K562 (cell line): ENCODE measurements at regions not wholly inside any gene's neighbourhood (a gene's known extent, or its start where the extent isn't known, plus 50 kb on each side); places are given as distances from the start of the nearest gene placed in this dataset.

ENCODE experiments used
- ATAC-seq: fragments of 200-7000 bp; cut with Tn5 transposase; 3 replicates; pipeline ENCODE4 v1.9.1; 2020; ENCODE audit warnings: moderate library complexity
- BruUV-seq: library from RNA; stranded (reverse); fragments of 400-500 nt; replicated peaks from 2 replicates; lab custom pipeline; 2021; lab: Mats Ljungman, UMichigan
- CTCF ChIA-PET: fragments of 300-600 bp; formaldehyde crosslinking; extraction: SDS; loops from one replicate; lab custom pipeline; 2021; ENCODE audit warnings: low intra/inter-chr PET ratio; lab: Yijun Ruan, JAX
- POLR2A ChIA-PET: fragments of 300-600, 350-650 bp; sonication (Branson Sonifier 250); formaldehyde crosslinking; extraction: SDS; loops from one replicate; lab custom pipeline; 2021; ENCODE audit warnings: antibody characterized with exemption, inconsistent platforms; lab: Yijun Ruan, JAX
- DNase-seq, 4 experiments: peaks; one replicate each; pipeline versions ENCODE4 v3.0.0 to v3.0.0-alpha.2; 2011 to 2018; ENCODE audit warnings: low spot score in 3 of 4, mixed read lengths in 3 of 4; ENCODE audit errors: extremely low read depth in 1 of 4
- FAIRE-seq: peaks from 2 replicates; lab custom pipeline; 2011; peaks lifted over from hg19 to GRCh38; lab: Jason Lieb, UNC
- H2AFZ ChIP-seq: 2 replicates; pipeline ENCODE4 v1.6.0; 2011; ENCODE audit warnings: low read depth, low read length, control low read depth, inconsistent platforms
- H3K27ac ChIP-seq: fragments of 200-600 bp; 3 replicates; pipeline ENCODE4 v1.8.0; 2011; ENCODE audit warnings: low read depth, mild to moderate bottlenecking, control low read depth, inconsistent platforms, low read length, moderate library complexity, mixed read lengths; ENCODE audit errors: extremely low read depth
- H3K27me3 ChIP-seq, 2 experiments: fragments of 300-600 bp in 1 of 2; 2 replicates in 1 of 2; 3 replicates in 1 of 2; pipeline versions ENCODE4 v1.6.0 to v1.8.0; 2011; ENCODE audit warnings: inconsistent platforms in 2 of 2, low read length in 2 of 2, mild to moderate bottlenecking in 1 of 2, mixed read lengths in 1 of 2, moderate library complexity in 1 of 2; ENCODE audit not compliant: control insufficient read depth in 2 of 2, insufficient read depth in 2 of 2
- H3K36me3 ChIP-seq: fragments of 300-600 bp; 3 replicates; pipeline ENCODE4 v1.8.0; 2011; ENCODE audit warnings: mild to moderate bottlenecking, low read length, inconsistent platforms; ENCODE audit not compliant: control insufficient read depth, insufficient read depth
- H3K4me1 ChIP-seq, 2 experiments: fragments of 200-600 bp in 1 of 2; replicated peaks in 1 of 2; 2 replicates in 1 of 2; 3 replicates in 1 of 2; pipeline versions ENCODE4 v1.5.1 to v1.8.0; 2011; ENCODE audit warnings: inconsistent platforms in 2 of 2, low read length in 2 of 2, mild to moderate bottlenecking in 1 of 2, mixed read lengths in 1 of 2, moderate library complexity in 1 of 2; ENCODE audit not compliant: control insufficient read depth in 2 of 2, insufficient read depth in 2 of 2
- H3K4me2 ChIP-seq: 2 replicates; pipeline ENCODE4 v1.6.1; 2011; ENCODE audit warnings: low read length, control low read depth, inconsistent platforms, mixed read lengths; ENCODE audit not compliant: insufficient read depth
- H3K4me3 ChIP-seq: fragments of 200-600 bp; sonication (generic), shearing (Covaris generic); 2 replicates; pipeline ENCODE4 v1.5.1; 2016; ENCODE audit warnings: control low read depth, inconsistent platforms
- H3K79me2 ChIP-seq: fragments of 200-600 bp; 3 replicates; pipeline ENCODE4 v1.8.0; 2011; ENCODE audit warnings: low read length, inconsistent platforms; ENCODE audit not compliant: control insufficient read depth, insufficient read depth
- H3K9ac ChIP-seq, 2 experiments: 2 replicates each; pipeline versions ENCODE4 v1.6.0 to v1.6.1; 2011; ENCODE audit warnings: low read depth in 2 of 2, low read length in 2 of 2, control low read depth in 1 of 2, inconsistent platforms in 1 of 2, mild to moderate bottlenecking in 1 of 2, mixed read lengths in 1 of 2; ENCODE audit not compliant: insufficient read depth in 1 of 2
- H3K9me1 ChIP-seq: one replicate; pipeline ENCODE4 v1.6.0; 2011; ENCODE audit warnings: inconsistent platforms, mild to moderate bottlenecking, low read length, moderate library complexity; ENCODE audit not compliant: control insufficient read depth, insufficient read depth
- H3K9me3 ChIP-seq: replicated peaks from 2 replicates; pipeline ENCODE4 v1.5.1; 2011; ENCODE audit warnings: low read depth, low read length, inconsistent platforms; ENCODE audit not compliant: control insufficient read depth, insufficient read depth
- H4K20me1 ChIP-seq: replicated peaks from 2 replicates; pipeline ENCODE4 v1.6.1; 2011; ENCODE audit warnings: low read length, inconsistent platforms, mixed read lengths; ENCODE audit not compliant: control insufficient read depth, insufficient read depth
- CHAMP1 ChIP-seq: fragments of 450-650 bp; IDR thresholded peaks from 2 replicates; pipeline ENCODE4 v1.6.1; 2016; ENCODE audit warnings: mild to moderate bottlenecking
- E2F6 ChIP-seq, 2 experiments: IDR thresholded peaks; 2 replicates each; pipeline ENCODE4 v1.6.1; 2011; ENCODE audit warnings: borderline replicate concordance in 1 of 2, control low read depth in 1 of 2, low read depth in 1 of 2, low read length in 1 of 2, mild to moderate bottlenecking in 1 of 2, mixed read lengths in 1 of 2, moderate library complexity in 1 of 2; ENCODE audit not compliant: insufficient read depth in 1 of 2, insufficient read length in 1 of 2, poor library complexity in 1 of 2, severe bottlenecking in 1 of 2; ENCODE audit errors: extremely low read depth in 1 of 2
- FOXP1 ChIP-seq: sonication (generic); formaldehyde crosslinking; IDR thresholded peaks from 2 replicates; pipeline ENCODE4 v1.8.0; 2022; ENCODE audit warnings: mild to moderate bottlenecking, missing genetic modification reagents
- MXI1 ChIP-seq: IDR thresholded peaks from 2 replicates; pipeline ENCODE4 v1.6.1; 2011; ENCODE audit warnings: low read depth, mild to moderate bottlenecking, improper control_type of control experiment, low read length
- PHF21A ChIP-seq: fragments of 450-650 bp; IDR thresholded peaks from 2 replicates; pipeline ENCODE4 v1.6.1; 2017; ENCODE audit warnings: low read depth, borderline replicate concordance
- PTRF ChIP-seq: fragments of 450-650 bp; IDR thresholded peaks from 2 replicates; pipeline ENCODE4 v1.6.1; 2016; ENCODE audit warnings: mild to moderate bottlenecking, missing genetic modification characterization, missing compliant biosample characterization
- RBM15 ChIP-seq: fragments of 200-400 bp; formaldehyde crosslinking; IDR thresholded peaks from 2 replicates; pipeline ENCODE4 v1.6.1; 2018; ENCODE audit warnings: mild to moderate bottlenecking, low read length, moderate library complexity; ENCODE audit not compliant: insufficient read depth
- SP2 ChIP-seq: IDR thresholded peaks from 2 replicates; pipeline ENCODE4 v1.6.1; 2011; ENCODE audit warnings: mild to moderate bottlenecking, low read depth, low read length, moderate library complexity; ENCODE audit not compliant: poor library complexity, severe bottlenecking; ENCODE audit errors: extremely low read depth
- SRSF7 ChIP-seq: fragments of 200-400 bp; formaldehyde crosslinking; optimal IDR thresholded peaks from 2 replicates; pipeline ENCODE3; 2017; ENCODE audit warnings: mild to moderate bottlenecking, low read depth, low read length
- THRAP3 ChIP-seq: fragments of 450-650 bp; IDR thresholded peaks from 2 replicates; pipeline ENCODE4 v1.6.1; 2016; ENCODE audit warnings: mild to moderate bottlenecking, inconsistent platforms, borderline replicate concordance
- U2AF1 ChIP-seq: fragments of 200-400 bp; formaldehyde crosslinking; optimal IDR thresholded peaks from 2 replicates; pipeline ENCODE3; 2017; ENCODE audit warnings: mild to moderate bottlenecking, low read depth, low read length, moderate library complexity
- ZBTB2 ChIP-seq: fragments of 450-650 bp; IDR thresholded peaks from 2 replicates; pipeline ENCODE4 v1.6.1; 2016; ENCODE audit warnings: antibody characterized with exemption
- ZNF354B ChIP-seq: fragments of 250-450 bp; sonication (Bioruptor Pico); IDR thresholded peaks from 2 replicates; pipeline ENCODE4 v1.4.0; 2020
- ZNF551 ChIP-seq: fragments of 250-450 bp; sonication (Bioruptor Pico); IDR thresholded peaks from 2 replicates; pipeline ENCODE4 v1.5.0; 2021; ENCODE audit warnings: mild to moderate bottlenecking, moderate library complexity
- ZNF589 ChIP-seq: fragments of 200-800 bp; sonication (Bioruptor generic); IDR thresholded peaks from 2 replicates; pipeline ENCODE4 v1.6.1; 2016; ENCODE audit warnings: low read depth, missing genetic modification characterization, missing compliant biosample characterization
- ZNF655 ChIP-seq: fragments of 250-450 bp; sonication (Bioruptor Pico); IDR thresholded peaks from 2 replicates; pipeline ENCODE4 v1.5.0; 2021
- WGBS: fragments of 100-300 bp; shearing (Covaris generic); methylation state at CpG from one replicate; pipeline ENCODE4 v1.1.6; 2016; ENCODE audit warnings: low coverage, mixed read lengths; ENCODE audit not compliant: insufficient coverage; ENCODE audit errors: missing lambda C conversion rate; 5-methylcytosine and 5-hydroxymethylcytosine counted together
- in situ Hi-C: fragments of 300-500 bp; cut with MboI; formaldehyde crosslinking; loops from 4 replicates; pipeline ENCODE4 v1.15.0; 2018; ENCODE audit warnings: inconsistent platforms, mixed read lengths
- intact Hi-C: fragments of 100-400 bp; cut with micrococcal nuclease; formaldehyde crosslinking; loops from 2 replicates; pipeline ENCODE4 v1.14.2; 2022

- TF ChIP-seq ZNF589 (CRISPR knock-in tag): no peak
- TF ChIP-seq THRAP3: no peak
- TF ChIP-seq, all 486 proteins: peak for 0
Measured at GRCh38 chr2:58441643-58442042, 200.5 kb upstream of the FANCL start (continued).

GRCh38 chr2:58436872-58437271 is 195.7 kb upstream of the FANCL start:
- H3K4me3 ChIP-seq: no peak overlapping the region
- intact Hi-C loops (no loop called here), in situ Hi-C loops (loop anchor here (25.0 kb wide), 1 partner anchor 525 kb away; no protein-coding TSS in a partner anchor)
- ChIA-PET POLR2A (no interaction called here), CTCF (no interaction called here)
- H3K36me3 ChIP-seq: no peaks in the 10 kb centered on the region
- H3K4me2 ChIP-seq: no peak overlapping the region
- H3K27me3 ChIP-seq: no peaks in the 10 kb centered on the region
- BruUV-seq: no TSS peak
- no peak overlapping the region for H3K27ac ChIP-seq
- no peaks in the 10 kb centered on the region for H3K4me1 ChIP-seq
- H3K9me1 ChIP-seq: no peaks in the 10 kb centered on the region
- H3K9me3 ChIP-seq: no peaks in the 10 kb centered on the region
- H3K9ac ChIP-seq: no peak overlapping the region
- WGBS: under 1% methylated on average over 5 of the region's 5 CpGs
- ATAC-seq: no peak
- no peak for FAIRE-seq
- H4K20me1 ChIP-seq: no peaks in the 10 kb centered on the region
- DNase-seq: no peak
- H2AFZ ChIP-seq: no peak overlapping the region
- no peaks in the 10 kb centered on the region for H3K79me2 ChIP-seq
- TF ChIP-seq ZNF354B (CRISPR knock-in tag) (no peak), FOXP1 (CRISPR knock-in tag) (no peak), E2F6 (IDR thresholded peaks at IDR 0.05; ENCODE audit: borderline replicate concordance in 1 of 2, extremely low read depth in 1 of 2, insufficient read depth in 1 of 2, insufficient read length in 1 of 2, low read depth in 1 of 2, low read length in 1 of 2, poor library complexity in 1 of 2, severe bottlenecking in 1 of 2) (no peak), SP2 (no peak), MXI1 (no peak), PTRF (tag) (no peak), U2AF1 (no peak), RBM15 (no peak), CHAMP1 (no peak), ZNF655 (no peak), SRSF7 (no peak), ZBTB2 (no peak), PHF21A (no peak), ZNF551 (CRISPR knock-in tag) (no peak)
